K562 (cell line): ENCODE measurements at regions not wholly inside any gene's neighbourhood (a gene's known extent, or its start where the extent isn't known, plus 50 kb on each side); places are given as distances from the start of the nearest gene placed in this dataset.

ENCODE experiments used
- ATAC-seq: fragments of 200-7000 bp; cut with Tn5 transposase; 3 replicates; pipeline ENCODE4 v1.9.1; 2020; ENCODE audit warnings: moderate library complexity
- BruUV-seq: library from RNA; stranded (reverse); fragments of 400-500 nt; replicated peaks from 2 replicates; lab custom pipeline; 2021; lab: Mats Ljungman, UMichigan
- CTCF ChIA-PET: fragments of 300-600 bp; formaldehyde crosslinking; extraction: SDS; loops from one replicate; lab custom pipeline; 2021; ENCODE audit warnings: low intra/inter-chr PET ratio; lab: Yijun Ruan, JAX
- POLR2A ChIA-PET: fragments of 300-600, 350-650 bp; sonication (Branson Sonifier 250); formaldehyde crosslinking; extraction: SDS; loops from one replicate; lab custom pipeline; 2021; ENCODE audit warnings: antibody characterized with exemption, inconsistent platforms; lab: Yijun Ruan, JAX
- DNase-seq, 4 experiments: peaks; one replicate each; pipeline versions ENCODE4 v3.0.0 to v3.0.0-alpha.2; 2011 to 2018; ENCODE audit warnings: low spot score in 3 of 4, mixed read lengths in 3 of 4; ENCODE audit errors: extremely low read depth in 1 of 4
- FAIRE-seq: peaks from 2 replicates; lab custom pipeline; 2011; peaks lifted over from hg19 to GRCh38; lab: Jason Lieb, UNC
- H2AFZ ChIP-seq: 2 replicates; pipeline ENCODE4 v1.6.0; 2011; ENCODE audit warnings: low read depth, low read length, control low read depth, inconsistent platforms
- H3K27ac ChIP-seq: fragments of 200-600 bp; 3 replicates; pipeline ENCODE4 v1.8.0; 2011; ENCODE audit warnings: low read depth, mild to moderate bottlenecking, control low read depth, inconsistent platforms, low read length, moderate library complexity, mixed read lengths; ENCODE audit errors: extremely low read depth
- H3K27me3 ChIP-seq, 2 experiments: fragments of 300-600 bp in 1 of 2; 2 replicates in 1 of 2; 3 replicates in 1 of 2; pipeline versions ENCODE4 v1.6.0 to v1.8.0; 2011; ENCODE audit warnings: inconsistent platforms in 2 of 2, low read length in 2 of 2, mild to moderate bottlenecking in 1 of 2, mixed read lengths in 1 of 2, moderate library complexity in 1 of 2; ENCODE audit not compliant: control insufficient read depth in 2 of 2, insufficient read depth in 2 of 2
- H3K36me3 ChIP-seq: fragments of 300-600 bp; 3 replicates; pipeline ENCODE4 v1.8.0; 2011; ENCODE audit warnings: mild to moderate bottlenecking, low read length, inconsistent platforms; ENCODE audit not compliant: control insufficient read depth, insufficient read depth
- H3K4me1 ChIP-seq, 2 experiments: fragments of 200-600 bp in 1 of 2; replicated peaks in 1 of 2; 2 replicates in 1 of 2; 3 replicates in 1 of 2; pipeline versions ENCODE4 v1.5.1 to v1.8.0; 2011; ENCODE audit warnings: inconsistent platforms in 2 of 2, low read length in 2 of 2, mild to moderate bottlenecking in 1 of 2, mixed read lengths in 1 of 2, moderate library complexity in 1 of 2; ENCODE audit not compliant: control insufficient read depth in 2 of 2, insufficient read depth in 2 of 2
- H3K4me2 ChIP-seq: 2 replicates; pipeline ENCODE4 v1.6.1; 2011; ENCODE audit warnings: low read length, control low read depth, inconsistent platforms, mixed read lengths; ENCODE audit not compliant: insufficient read depth
- H3K4me3 ChIP-seq: fragments of 200-600 bp; sonication (generic), shearing (Covaris generic); 2 replicates; pipeline ENCODE4 v1.5.1; 2016; ENCODE audit warnings: control low read depth, inconsistent platforms
- H3K79me2 ChIP-seq: fragments of 200-600 bp; 3 replicates; pipeline ENCODE4 v1.8.0; 2011; ENCODE audit warnings: low read length, inconsistent platforms; ENCODE audit not compliant: control insufficient read depth, insufficient read depth
- H3K9ac ChIP-seq, 2 experiments: 2 replicates each; pipeline versions ENCODE4 v1.6.0 to v1.6.1; 2011; ENCODE audit warnings: low read depth in 2 of 2, low read length in 2 of 2, control low read depth in 1 of 2, inconsistent platforms in 1 of 2, mild to moderate bottlenecking in 1 of 2, mixed read lengths in 1 of 2; ENCODE audit not compliant: insufficient read depth in 1 of 2
- H3K9me1 ChIP-seq: one replicate; pipeline ENCODE4 v1.6.0; 2011; ENCODE audit warnings: inconsistent platforms, mild to moderate bottlenecking, low read length, moderate library complexity; ENCODE audit not compliant: control insufficient read depth, insufficient read depth
- H3K9me3 ChIP-seq: replicated peaks from 2 replicates; pipeline ENCODE4 v1.5.1; 2011; ENCODE audit warnings: low read depth, low read length, inconsistent platforms; ENCODE audit not compliant: control insufficient read depth, insufficient read depth
- H4K20me1 ChIP-seq: replicated peaks from 2 replicates; pipeline ENCODE4 v1.6.1; 2011; ENCODE audit warnings: low read length, inconsistent platforms, mixed read lengths; ENCODE audit not compliant: control insufficient read depth, insufficient read depth
- CHCHD3 ChIP-seq: fragments of 250-450 bp; sonication (Bioruptor Pico); IDR thresholded peaks from 2 replicates; pipeline ENCODE4 v2.1.2; 2022; ENCODE audit warnings: mild to moderate bottlenecking
- E2F5 ChIP-seq: sonication (generic); formaldehyde crosslinking; IDR thresholded peaks from 2 replicates; pipeline ENCODE4 v1.8.0; 2022; ENCODE audit warnings: mild to moderate bottlenecking, missing genetic modification reagents
- EWSR1 ChIP-seq: fragments of 450-650 bp; IDR thresholded peaks from 2 replicates; pipeline ENCODE4 v1.6.1; 2018; ENCODE audit warnings: borderline replicate concordance, mild to moderate bottlenecking, low read depth, moderate library complexity; ENCODE audit not compliant: partially characterized antibody
- FOXM1 ChIP-seq, 2 experiments: fragments of 450-650 bp in 1 of 2; sonication (generic) in 1 of 2; formaldehyde crosslinking in 1 of 2; IDR thresholded peaks; 2 replicates each; pipeline versions ENCODE4 v1.6.1 to v1.9.0; 2017 to 2022; ENCODE audit warnings: low read depth in 2 of 2, mild to moderate bottlenecking in 2 of 2, missing genetic modification reagents in 1 of 2, moderate library complexity in 1 of 2
- KLF10 ChIP-seq: fragments of 250-450 bp; sonication (Bioruptor Pico); IDR thresholded peaks from 2 replicates; pipeline ENCODE4 v1.6.1; 2021; ENCODE audit warnings: matching md5 sums
- LEF1 ChIP-seq: fragments of 450-650 bp; IDR thresholded peaks from 2 replicates; pipeline ENCODE4 v1.6.1; 2016; ENCODE audit warnings: mild to moderate bottlenecking
- MYNN ChIP-seq, 2 experiments: sonication (generic); formaldehyde crosslinking in 1 of 2; IDR thresholded peaks; 2 replicates each; pipeline versions ENCODE4 v1.5.0 to v1.6.1; 2016 to 2020; ENCODE audit warnings: antibody characterized with exemption in 1 of 2, missing genetic modification reagents in 1 of 2
- NEUROD1 ChIP-seq: fragments of 150-350 bp; IDR thresholded peaks from 2 replicates; pipeline ENCODE4 v1.6.1; 2014; ENCODE audit warnings: borderline replicate concordance, low read length, low read depth; ENCODE audit not compliant: partially characterized antibody
- NFATC3 ChIP-seq: fragments of 450-650 bp; IDR thresholded peaks from 2 replicates; pipeline ENCODE4 v1.6.1; 2017; ENCODE audit warnings: mild to moderate bottlenecking
- PPARD ChIP-seq: fragments of 250-450 bp; sonication (Bioruptor Pico); IDR thresholded peaks from 2 replicates; pipeline ENCODE4 v1.8.0; 2022; ENCODE audit warnings: inconsistent platforms, mild to moderate bottlenecking, moderate library complexity
- RUNX1 ChIP-seq: sonication (generic); IDR thresholded peaks from 2 replicates; pipeline ENCODE4 v1.6.1; 2016; ENCODE audit warnings: antibody characterized with exemption, low read depth
- STAG1 ChIP-seq: sonication (generic); formaldehyde crosslinking; IDR thresholded peaks from 2 replicates; pipeline ENCODE4 v1.5.0; 2020; ENCODE audit warnings: missing genetic modification reagents, borderline replicate concordance
- TAF15 ChIP-seq: fragments of 200-400 bp; formaldehyde crosslinking; IDR thresholded peaks from 2 replicates; pipeline ENCODE4 v1.6.1; 2017; ENCODE audit warnings: mild to moderate bottlenecking, low read depth, low read length, moderate library complexity
- THRAP3 ChIP-seq: fragments of 450-650 bp; IDR thresholded peaks from 2 replicates; pipeline ENCODE4 v1.6.1; 2016; ENCODE audit warnings: mild to moderate bottlenecking, inconsistent platforms, borderline replicate concordance
- TSC22D4 ChIP-seq: fragments of 450-650 bp; IDR thresholded peaks from 2 replicates; pipeline ENCODE4 v1.6.1; 2016; ENCODE audit warnings: missing genetic modification characterization, missing biosample characterization, control low read depth
- YY1 ChIP-seq, 3 experiments: IDR thresholded peaks; 2 replicates each; pipeline ENCODE4 v1.6.1; 2011; ENCODE audit warnings: low read length in 2 of 3, mild to moderate bottlenecking in 2 of 3, moderate library complexity in 2 of 3, borderline replicate concordance in 1 of 3, control low read depth in 1 of 3, low read depth in 1 of 3; ENCODE audit not compliant: insufficient read depth in 3 of 3, insufficient replicate concordance in 2 of 3, control insufficient read depth in 1 of 3, insufficient read length in 1 of 3; ENCODE audit errors: extremely low read depth in 1 of 3
- ZNF239 ChIP-seq: fragments of 250-450 bp; sonication (Bioruptor Pico); IDR thresholded peaks from 2 replicates; pipeline ENCODE4 v1.4.0; 2020; ENCODE audit warnings: mild to moderate bottlenecking
- ZNF395 ChIP-seq: fragments of 200-800 bp; sonication (Bioruptor generic); IDR thresholded peaks from 2 replicates; pipeline ENCODE4 v1.6.1; 2017; ENCODE audit warnings: missing genetic modification characterization, missing compliant biosample characterization
- ZNF512 ChIP-seq: IDR thresholded peaks from 2 replicates; pipeline ENCODE4 v1.6.1; 2016; ENCODE audit warnings: missing genetic modification characterization, missing compliant biosample characterization
- WGBS: fragments of 100-300 bp; shearing (Covaris generic); methylation state at CpG from one replicate; pipeline ENCODE4 v1.1.6; 2016; ENCODE audit warnings: low coverage, mixed read lengths; ENCODE audit not compliant: insufficient coverage; ENCODE audit errors: missing lambda C conversion rate; 5-methylcytosine and 5-hydroxymethylcytosine counted together
- in situ Hi-C: fragments of 300-500 bp; cut with MboI; formaldehyde crosslinking; loops from 4 replicates; pipeline ENCODE4 v1.15.0; 2018; ENCODE audit warnings: inconsistent platforms, mixed read lengths
- intact Hi-C: fragments of 100-400 bp; cut with micrococcal nuclease; formaldehyde crosslinking; loops from 2 replicates; pipeline ENCODE4 v1.14.2; 2022

- TF ChIP-seq E2F5 (CRISPR knock-in tag) (no peak), RUNX1 (no peak), NEUROD1 (no peak), LEF1 (no peak), ZNF395 (CRISPR knock-in tag) (no peak)
These were observed 195.7 kb upstream of the PDZRN3 start (continued) for GRCh38 chr3:73820431-73820830.

- FAIRE-seq (no peak), DNase-seq (no peak), ATAC-seq (no peak)
- no peaks in the 10 kb centered on the region for H3K27me3 ChIP-seq
- no peak overlapping the region for H3K9ac ChIP-seq
- no peaks in the 10 kb centered on the region for H3K9me1 ChIP-seq
- H3K27ac ChIP-seq: no peak overlapping the region
- intact Hi-C loops: no loop called here
- CTCF ChIA-PET: no interaction called here
- no peaks in the 10 kb centered on the region for H3K4me1 ChIP-seq
- no peaks in the 10 kb centered on the region for H4K20me1 ChIP-seq
- H3K36me3 ChIP-seq: no peaks in the 10 kb centered on the region
- H3K4me3 ChIP-seq: no peak overlapping the region
- in situ Hi-C loops: no loop called here
- POLR2A ChIA-PET: no interaction called here
- BruUV-seq: no TSS peak
- no peaks in the 10 kb centered on the region; the same call in 1 of the 2 replicates for H3K9me3 ChIP-seq
- whole genome bisulfite sequencing: no CpG with 5 or more reads among the region's 1 CpG
- no peaks in the 10 kb centered on the region for H3K79me2 ChIP-seq
- H2AFZ ChIP-seq: no peak overlapping the region
- no peak overlapping the region for H3K4me2 ChIP-seq
- TF ChIP-seq ZNF239 (CRISPR knock-in tag): no peak
- no peak for TF ChIP-seq TSC22D4 (tag)
- TF ChIP-seq FOXM1 (IDR thresholded peaks at IDR 0.05; ENCODE audit: low read depth): no peak
- no peak for TF ChIP-seq FOXM1 (CRISPR knock-in tag; IDR thresholded peaks at IDR 0.05; ENCODE audit: low read depth)
- TF ChIP-seq NFATC3: no peak
- TF ChIP-seq CHCHD3: no peak
- no peak for TF ChIP-seq ZNF512 (tag)
- no peak for TF ChIP-seq THRAP3
- no peak for TF ChIP-seq PPARD (CRISPR knock-in tag)
- no peak for TF ChIP-seq TAF15
- TF ChIP-seq STAG1 (CRISPR knock-in tag): no peak
- no peak for TF ChIP-seq EWSR1
- TF ChIP-seq YY1 (IDR thresholded peaks at IDR 0.05; ENCODE audit: borderline replicate concordance in 1 of 3, control insufficient read depth in 1 of 3, extremely low read depth in 1 of 3, insufficient read depth in 3 of 3, insufficient read length in 1 of 3, insufficient replicate concordance in 2 of 3, low read depth in 1 of 3, low read length in 2 of 3): no peak
- TF ChIP-seq KLF10 (CRISPR knock-in tag): no peak
- TF ChIP-seq MYNN (IDR thresholded peaks at IDR 0.05): no peak
- no peak for TF ChIP-seq MYNN (CRISPR knock-in tag; IDR thresholded peaks at IDR 0.05)
These were observed 191.2 kb upstream of the PDZRN3 start for GRCh38 chr3:73815966-73816365.
